ENCODE measurements at regions not wholly inside any gene's neighbourhood (a gene's known extent, or its start where the extent isn't known, plus 50 kb on each side); places are given as distances from the start of the nearest gene placed in this dataset.

DNA sequence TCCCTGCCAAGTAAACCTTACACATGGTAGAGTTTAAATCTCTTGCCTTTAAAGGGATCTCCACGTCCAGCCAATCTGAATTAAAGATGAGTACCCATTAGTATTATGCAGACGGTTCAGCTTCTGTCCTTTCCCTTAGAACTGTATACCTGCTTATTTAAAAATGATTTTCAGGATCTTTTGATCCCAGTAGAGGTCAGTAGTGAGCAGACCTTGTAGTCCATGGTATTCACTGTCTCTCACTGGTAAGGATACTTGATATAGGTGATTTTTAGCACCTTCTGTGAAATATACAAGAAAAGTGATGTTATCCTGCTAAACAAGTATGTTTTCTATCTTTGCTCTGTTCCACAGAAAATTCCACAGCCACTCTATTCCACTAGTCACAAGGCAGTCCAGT, 1211.6 kb upstream of the ADGRL4 start:
- Histone ChIP-seq H3K36me3 (no peaks in the 10 kb centered on the region), H3K27ac (replicated peaks in 1 of 4) (no peak overlapping the region), H3K4me1 (peaks cover 0 to 17% (median 7%) of the 10 kb centered on the region in 4 donors), H3K4me3 (no peak overlapping the region), H3K9me3 (no peaks in the 10 kb centered on the region), H3K27me3 (no peaks in the 10 kb centered on the region)
- TF ChIP-seq POLR2A (IDR thresholded peaks at IDR 0.05; ENCODE audit: low read depth): no peak
- TF ChIP-seq, protein P1, sequence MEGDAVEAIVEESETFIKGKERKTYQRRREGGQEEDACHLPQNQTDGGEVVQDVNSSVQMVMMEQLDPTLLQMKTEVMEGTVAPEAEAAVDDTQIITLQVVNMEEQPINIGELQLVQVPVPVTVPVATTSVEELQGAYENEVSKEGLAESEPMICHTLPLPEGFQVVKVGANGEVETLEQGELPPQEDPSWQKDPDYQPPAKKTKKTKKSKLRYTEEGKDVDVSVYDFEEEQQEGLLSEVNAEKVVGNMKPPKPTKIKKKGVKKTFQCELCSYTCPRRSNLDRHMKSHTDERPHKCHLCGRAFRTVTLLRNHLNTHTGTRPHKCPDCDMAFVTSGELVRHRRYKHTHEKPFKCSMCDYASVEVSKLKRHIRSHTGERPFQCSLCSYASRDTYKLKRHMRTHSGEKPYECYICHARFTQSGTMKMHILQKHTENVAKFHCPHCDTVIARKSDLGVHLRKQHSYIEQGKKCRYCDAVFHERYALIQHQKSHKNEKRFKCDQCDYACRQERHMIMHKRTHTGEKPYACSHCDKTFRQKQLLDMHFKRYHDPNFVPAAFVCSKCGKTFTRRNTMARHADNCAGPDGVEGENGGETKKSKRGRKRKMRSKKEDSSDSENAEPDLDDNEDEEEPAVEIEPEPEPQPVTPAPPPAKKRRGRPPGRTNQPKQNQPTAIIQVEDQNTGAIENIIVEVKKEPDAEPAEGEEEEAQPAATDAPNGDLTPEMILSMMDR (IDR thresholded peaks at IDR 0.05): peak in 2 of 3 experiments; percentile 26 to 53
- no peak for DNase-seq (ENCODE audit: extremely low spot score)
- WGBS: 52% methylated on average over 2 of the region's 2 CpGs
- intact Hi-C loops (cut with DNase I): no loop called here

DNA sequence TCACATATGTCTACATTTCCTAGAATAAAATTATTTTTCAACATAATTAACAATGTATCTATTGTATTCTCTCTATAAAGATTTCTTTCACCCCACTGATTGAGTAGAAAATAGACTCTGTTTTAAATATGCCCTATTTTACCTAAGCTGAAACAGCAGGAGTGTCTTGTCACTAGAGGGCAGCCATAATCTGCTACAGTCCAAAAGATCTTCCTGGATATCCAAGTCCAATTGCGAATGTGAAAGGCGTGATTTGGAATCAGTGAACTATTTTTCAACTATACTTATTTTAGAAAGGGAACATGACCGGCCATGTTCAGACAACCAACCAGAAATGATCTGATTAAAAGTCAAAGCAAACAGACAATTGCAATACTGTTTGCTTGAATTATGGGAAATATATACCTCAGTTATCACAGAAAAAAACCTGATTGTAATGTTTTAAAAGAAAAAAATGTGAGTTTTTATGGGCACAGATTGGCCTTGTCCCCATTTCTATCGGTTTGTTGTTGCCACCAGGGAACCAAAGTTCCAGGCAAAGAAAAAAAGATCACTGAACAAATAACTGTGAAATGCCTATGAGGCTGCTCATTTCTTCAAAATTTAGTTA, 1211.0 kb upstream of the ADGRL4 start:
- DNase-seq (ENCODE audit: extremely low spot score): no peak
- 22% methylated on average over 4 of the region's 4 CpGs for WGBS
- no peak for TF ChIP-seq POLR2A (IDR thresholded peaks at IDR 0.05; ENCODE audit: low read depth)
- no peak for TF ChIP-seq POLR2AphosphoS5 (IDR thresholded peaks at IDR 0.05)
- TF ChIP-seq EP300 (IDR thresholded peaks at IDR 0.05): no peak
- TF ChIP-seq, protein P1 (IDR thresholded peaks at IDR 0.05): peak; percentile 53 to 71 (median 61)
- intact Hi-C loops (cut with DNase I): no loop called here
- H3K27ac ChIP-seq (replicated peaks in 1 of 4): no peak overlapping the region
- H3K36me3 ChIP-seq: no peaks in the 10 kb centered on the region
- no peak overlapping the region for H3K4me3 ChIP-seq
- H3K4me1 ChIP-seq: peaks cover 0 to 18% (median 9%) of the 10 kb centered on the region in 4 donors
- no peaks in the 10 kb centered on the region for H3K9me3 ChIP-seq
- no peaks in the 10 kb centered on the region for H3K27me3 ChIP-seq

DNA sequence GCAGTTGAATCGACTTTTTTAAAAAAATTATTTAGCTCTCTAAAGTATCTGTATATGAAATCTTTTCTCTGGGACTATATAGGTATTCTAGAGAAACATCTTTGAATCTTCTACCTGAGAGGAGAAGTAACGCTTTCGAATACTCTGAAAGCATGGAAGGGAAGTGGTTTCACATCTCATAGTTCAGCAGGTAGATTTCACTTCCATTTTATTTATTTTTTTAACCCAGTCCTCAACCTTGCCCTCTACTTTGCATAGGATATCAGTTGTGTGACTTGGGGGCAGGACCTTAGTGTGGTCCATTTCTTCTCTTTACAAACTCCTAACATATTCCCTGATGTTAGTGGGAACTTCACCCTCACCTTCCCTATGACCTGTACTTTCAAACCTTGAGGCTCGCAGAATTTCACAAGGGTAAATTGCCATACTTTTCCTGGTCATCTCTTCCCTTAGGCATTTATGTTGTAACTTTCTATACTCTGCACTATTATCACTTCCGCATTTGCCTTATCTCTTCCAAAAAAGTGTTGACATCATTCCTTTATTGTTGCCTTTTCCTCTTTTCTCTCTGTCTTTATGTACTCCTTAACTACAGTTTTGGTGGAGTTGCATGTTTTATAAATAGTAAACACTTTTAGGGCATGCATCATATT, 1208.5 kb upstream of the ADGRL4 start:
- DNase-seq (ENCODE audit: extremely low spot score): no peak
- Histone ChIP-seq H3K4me3 (no peak overlapping the region), H3K27ac (replicated peaks in 1 of 4) (no peak overlapping the region), H3K36me3 (no peaks in the 10 kb centered on the region), H3K4me1 (peaks cover 0 to 25% (median 12%) of the 10 kb centered on the region in 4 donors), H3K27me3 (no peaks in the 10 kb centered on the region), H3K9me3 (no peaks in the 10 kb centered on the region)
- no peak for TF ChIP-seq POLR2AphosphoS5 (IDR thresholded peaks at IDR 0.05)
- TF ChIP-seq POLR2A (IDR thresholded peaks at IDR 0.05; ENCODE audit: low read depth): no peak
- no peak for TF ChIP-seq EP300 (IDR thresholded peaks at IDR 0.05)
- TF ChIP-seq, protein P1 (IDR thresholded peaks at IDR 0.05): no peak
- WGBS: 85% methylated on average over 5 of the region's 5 CpGs
- intact Hi-C loops (cut with DNase I): no loop called here

DNA sequence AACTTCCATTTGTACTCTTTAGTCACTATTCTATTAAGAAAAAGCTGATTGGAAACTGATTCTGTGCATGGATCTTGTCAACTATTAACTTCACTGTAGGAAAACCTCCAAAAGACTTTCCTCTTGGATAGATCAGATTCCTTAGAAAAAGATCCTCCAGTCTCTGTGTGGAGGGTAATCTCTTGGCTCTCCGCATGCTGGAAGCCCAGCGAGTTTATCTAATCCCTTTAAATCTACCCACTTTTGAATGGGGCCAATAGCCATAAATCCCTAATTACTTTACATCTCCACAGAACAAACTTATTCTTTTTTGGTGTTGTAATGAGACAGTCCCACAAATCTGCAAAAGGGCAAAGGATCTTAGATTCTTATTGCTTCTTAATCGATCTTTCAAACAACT, 1206.4 kb upstream of the ADGRL4 start:
- intact Hi-C loops (cut with DNase I): no loop called here
- no peaks in the 10 kb centered on the region for H3K27me3 ChIP-seq
- TF ChIP-seq POLR2A (IDR thresholded peaks at IDR 0.05; ENCODE audit: low read depth): no peak
- no peak for TF ChIP-seq POLR2AphosphoS5 (IDR thresholded peaks at IDR 0.05)
- TF ChIP-seq, protein P1 (IDR thresholded peaks at IDR 0.05): no peak
- TF ChIP-seq EP300 (IDR thresholded peaks at IDR 0.05): no peak
- no peaks in the 10 kb centered on the region for H3K9me3 ChIP-seq
- H3K36me3 ChIP-seq: no peaks in the 10 kb centered on the region
- DNase-seq (ENCODE audit: extremely low spot score): no peak
- no peak overlapping the region for H3K27ac ChIP-seq (replicated peaks in 1 of 4)
- 92% methylated on average over 3 of the region's 3 CpGs for WGBS
- no peak overlapping the region for H3K4me3 ChIP-seq
- peaks cover 0 to 23% (median 12%) of the 10 kb centered on the region in 4 donors for H3K4me1 ChIP-seq
